OCI-LY3 (cell line): ENCODE measurements at regions not wholly inside any gene's neighbourhood (a gene's known extent, or its start where the extent isn't known, plus 50 kb on each side); places are given as distances from the start of the nearest gene placed in this dataset.

Source experiments
- EZH2phosphoT487 ChIP-seq: fragments of 200-600 bp; shearing (Covaris generic); IDR thresholded peaks from 2 replicates; pipeline ENCODE4 v1.6.1; 2018; ENCODE audit warnings: antibody characterized with exemption, mixed run types, low read depth
- TF ChIP-seq, protein P1 (sequence below): fragments of 200-600, 300-600 bp; sonication (generic); IDR thresholded peaks from 2 replicates; pipeline ENCODE4 v1.5.1; 2014; ENCODE audit warnings: antibody characterized with exemption, low read length, low read depth

DNA sequence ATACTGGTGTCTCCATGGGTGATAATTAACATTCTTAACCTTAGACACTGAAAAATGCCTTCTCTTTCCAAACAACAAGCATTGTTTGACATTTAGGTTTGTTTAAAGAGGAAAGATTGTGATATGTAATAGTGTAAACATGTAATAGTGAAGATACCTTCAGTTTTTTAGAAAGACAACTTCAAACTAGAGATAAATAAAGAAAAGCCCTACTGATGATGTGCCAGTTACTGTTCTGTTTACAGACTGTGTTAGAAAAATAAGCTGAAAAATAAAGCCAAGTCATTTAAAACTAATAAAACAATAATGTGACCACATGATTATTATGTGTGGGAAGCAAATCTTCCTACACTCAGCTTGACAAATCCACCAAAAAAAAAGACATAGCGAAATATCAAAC, 2035.3 kb upstream of the TENM3 start:
- TF ChIP-seq, protein P1, sequence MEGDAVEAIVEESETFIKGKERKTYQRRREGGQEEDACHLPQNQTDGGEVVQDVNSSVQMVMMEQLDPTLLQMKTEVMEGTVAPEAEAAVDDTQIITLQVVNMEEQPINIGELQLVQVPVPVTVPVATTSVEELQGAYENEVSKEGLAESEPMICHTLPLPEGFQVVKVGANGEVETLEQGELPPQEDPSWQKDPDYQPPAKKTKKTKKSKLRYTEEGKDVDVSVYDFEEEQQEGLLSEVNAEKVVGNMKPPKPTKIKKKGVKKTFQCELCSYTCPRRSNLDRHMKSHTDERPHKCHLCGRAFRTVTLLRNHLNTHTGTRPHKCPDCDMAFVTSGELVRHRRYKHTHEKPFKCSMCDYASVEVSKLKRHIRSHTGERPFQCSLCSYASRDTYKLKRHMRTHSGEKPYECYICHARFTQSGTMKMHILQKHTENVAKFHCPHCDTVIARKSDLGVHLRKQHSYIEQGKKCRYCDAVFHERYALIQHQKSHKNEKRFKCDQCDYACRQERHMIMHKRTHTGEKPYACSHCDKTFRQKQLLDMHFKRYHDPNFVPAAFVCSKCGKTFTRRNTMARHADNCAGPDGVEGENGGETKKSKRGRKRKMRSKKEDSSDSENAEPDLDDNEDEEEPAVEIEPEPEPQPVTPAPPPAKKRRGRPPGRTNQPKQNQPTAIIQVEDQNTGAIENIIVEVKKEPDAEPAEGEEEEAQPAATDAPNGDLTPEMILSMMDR: no peak
- no peak for TF ChIP-seq EZH2phosphoT487
